ENCODE measurements at regions not wholly inside any gene's neighbourhood (a gene's known extent, or its start where the extent isn't known, plus 50 kb on each side); places are given as distances from the start of the nearest gene placed in this dataset.

- 88 to 94% methylated on average over 1 of the region's 1 CpG for WGBS, 2 donors
- Histone ChIP-seq H3K9me3 (no peaks in the 10 kb centered on the region), H3K4me1 (no peaks in the 10 kb centered on the region), H3K27me3 (no peaks in the 10 kb centered on the region), H3K4me3 (replicated peaks in 1 of 3) (no peak overlapping the region), H3K36me3 (no peaks in the 10 kb centered on the region), H3K27ac (no peak overlapping the region)
- DNase-seq = no peak
- intact Hi-C loops (cut with DNase I) = no loop called here
- no peak for TF ChIP-seq POLR2A (IDR thresholded peaks at IDR 0.05)
- no peak for TF ChIP-seq CTCF (IDR thresholded peaks at IDR 0.05)
Measured at GRCh38 chr5:93120051-93120450, 461.0 kb downstream of the NR2F1-AS1 start.

GRCh38 chr5:93117751-93118531 lies 463.1 kb downstream of the NR2F1-AS1 start:
- no peaks in the 10 kb centered on the region for H3K9me3 ChIP-seq
- DNase-seq = no peak
- no peaks in the 10 kb centered on the region for H3K27me3 ChIP-seq
- no peaks in the 10 kb centered on the region for H3K4me1 ChIP-seq
- intact Hi-C loops (cut with DNase I) = no loop called here
- TF ChIP-seq CTCF (IDR thresholded peaks at IDR 0.05) = no peak
- TF ChIP-seq POLR2A (IDR thresholded peaks at IDR 0.05) = no peak
- 77 to 84% methylated on average over 2 of the region's 2 CpGs for WGBS, 2 donors
- no peak overlapping the region for H3K27ac ChIP-seq
- H3K36me3 ChIP-seq = no peaks in the 10 kb centered on the region
- no peak overlapping the region for H3K4me3 ChIP-seq (replicated peaks in 1 of 3)

GRCh38 chr5:93107805-93108520 lies 473.1 kb downstream of the NR2F1-AS1 start:
- H3K4me1 ChIP-seq = no peaks in the 10 kb centered on the region
- intact Hi-C loops (cut with DNase I) = no loop called here
- no peaks in the 10 kb centered on the region for H3K9me3 ChIP-seq
- no peaks in the 10 kb centered on the region for H3K36me3 ChIP-seq
- no peak for TF ChIP-seq CTCF (IDR thresholded peaks at IDR 0.05)
- no peak for TF ChIP-seq POLR2A (IDR thresholded peaks at IDR 0.05)
- H3K27ac ChIP-seq = no peak overlapping the region
- H3K27me3 ChIP-seq = no peaks in the 10 kb centered on the region
- 80 to 96% methylated on average over 4 of the region's 4 CpGs for WGBS, 2 donors
- no peak for DNase-seq
- H3K4me3 ChIP-seq (replicated peaks in 1 of 3) = no peak overlapping the region

- WGBS, 2 donors = 63 to 70% methylated on average over 1 of the region's 1 CpG
Measured at GRCh38 chr5:93107141-93107540, 473.9 kb downstream of the NR2F1-AS1 start.

More at GRCh38 chr5:93107141-93107540, 473.9 kb downstream of the NR2F1-AS1 start:
- Histone ChIP-seq H3K27me3 (no peaks in the 10 kb centered on the region), H3K4me1 (no peaks in the 10 kb centered on the region), H3K27ac (no peak overlapping the region), H3K4me3 (replicated peaks in 1 of 3) (no peak overlapping the region), H3K36me3 (no peaks in the 10 kb centered on the region), H3K9me3 (no peaks in the 10 kb centered on the region)
- TF ChIP-seq POLR2A (IDR thresholded peaks at IDR 0.05) = no peak
- no peak for TF ChIP-seq CTCF (IDR thresholded peaks at IDR 0.05)
- DNase-seq = no peak
- intact Hi-C loops (cut with DNase I) = no loop called here

Data from thyroid gland (tissue), 4 donors.